ENCODE measurements at regions not wholly inside any gene's neighbourhood (a gene's known extent, or its start where the extent isn't known, plus 50 kb on each side); places are given as distances from the start of the nearest gene placed in this dataset.

GRCh38 chr11:135073870-135074269 is 661.8 kb upstream of the B3GAT1 start:
- TF ChIP-seq CTCF (IDR thresholded peaks at IDR 0.05; ENCODE audit: low read depth, low read length): no peak
- no peak for TF ChIP-seq POLR2A (IDR thresholded peaks at IDR 0.05; ENCODE audit: extremely low read depth, insufficient read length)
- no peak for TF ChIP-seq MAX (IDR thresholded peaks at IDR 0.05; ENCODE audit: low read depth, low read length)

All from NB4 (cell line).